HCT116 (cell line): ENCODE measurements at regions not wholly inside any gene's neighbourhood (a gene's known extent, or its start where the extent isn't known, plus 50 kb on each side); places are given as distances from the start of the nearest gene placed in this dataset.

Source experiments
- ATAC-seq: fragments of 200-7000 bp; cut with Tn5 transposase; 2 replicates; pipeline ENCODE4 v1.9.1; 2020; ENCODE audit warnings: mild to moderate bottlenecking, moderate library complexity
- BruUV-seq: library from RNA; stranded (reverse); fragments of 400-500 nt; replicated peaks from 2 replicates; lab custom pipeline; 2021; lab: Mats Ljungman, UMichigan
- CTCF ChIA-PET: fragments of 300-600 bp; sonication (Branson Sonifier 250); formaldehyde crosslinking; loops from one replicate; lab custom pipeline; 2021; ENCODE audit warnings: antibody characterized with exemption; lab: Charles Lee
- POLR2A ChIA-PET: fragments of 300-600, 350-600 bp; sonication (Branson Sonifier 250); formaldehyde crosslinking; loops from one replicate; lab custom pipeline; 2021; ENCODE audit warnings: antibody characterized with exemption; lab: Charles Lee
- RAD21 ChIA-PET, 2 experiments: fragments of 300-600 bp; sonication (Branson Sonifier 250); formaldehyde crosslinking; loops; one replicate each; lab custom pipeline; 2023; ENCODE audit warnings: low total read pairs in 2 of 2; ENCODE audit not compliant: uncharacterized antibody in 2 of 2, unreplicated experiment in 2 of 2, low non-redundant PET in 1 of 2; lab: Charles Lee
- DNase-seq: peaks from one replicate; pipeline ENCODE4 v3.0.0-alpha.2; 2010; ENCODE audit warnings: low read depth, low spot score
- H2AFZ ChIP-seq: fragments of 200-600 bp; shearing (Covaris generic), sonication (generic); 2 replicates; pipeline ENCODE4 v1.6.1; 2017; ENCODE audit warnings: low read depth, mixed run types, mixed read lengths, antibody characterized with exemption, low read length; ENCODE audit not compliant: poor library complexity, severe bottlenecking
- H3K27ac ChIP-seq: 2 replicates; pipeline ENCODE4 v1.5.1; 2012; ENCODE audit warnings: low read depth, low read length
- H3K27me3 ChIP-seq: fragments of 200-600 bp; sonication (generic); 2 replicates; pipeline ENCODE4 v1.6.1; 2016; ENCODE audit warnings: mixed run types, low read length, mixed read lengths; ENCODE audit not compliant: insufficient read depth
- H3K36me3 ChIP-seq, 2 experiments: fragments of 200-500 bp in 1 of 2; fragments of 200-600 bp in 1 of 2; sonication (Bioruptor generic) in 1 of 2; sonication (generic) in 1 of 2; 2 replicates each; pipeline versions ENCODE4 v1.5.1 to v1.6.1; 2014 to 2016; ENCODE audit warnings: low read length in 2 of 2, inconsistent platforms in 1 of 2, mixed read lengths in 1 of 2, mixed run types in 1 of 2; ENCODE audit not compliant: insufficient read depth in 2 of 2, control insufficient read depth in 1 of 2
- H3K4me1 ChIP-seq, 2 experiments: fragments of 200-600 bp in 1 of 2; sonication (generic) in 1 of 2; 2 replicates each; pipeline versions ENCODE4 v1.5.1 to v1.6.1; 2012 to 2017; ENCODE audit warnings: low read length in 2 of 2, inconsistent platforms in 1 of 2, mild to moderate bottlenecking in 1 of 2, mixed read lengths in 1 of 2, mixed run types in 1 of 2, moderate library complexity in 1 of 2; ENCODE audit not compliant: insufficient read depth in 2 of 2, control insufficient read depth in 1 of 2
- H3K4me2 ChIP-seq: fragments of 200-600 bp; sonication (generic); 2 replicates; pipeline ENCODE4 v1.6.1; 2017; ENCODE audit warnings: mixed run types, low read length, mixed read lengths
- H3K4me3 ChIP-seq, 2 experiments: fragments of 200-600 bp in 1 of 2; sonication (generic) in 1 of 2; replicated peaks in 1 of 2; 2 replicates each; pipeline ENCODE4 v1.5.1; 2011 to 2016; ENCODE audit warnings: low read length in 2 of 2, control low read depth in 1 of 2, low read depth in 1 of 2, mild to moderate bottlenecking in 1 of 2, mixed read lengths in 1 of 2, mixed run types in 1 of 2
- H3K79me2 ChIP-seq: fragments of 200-600 bp; sonication (generic); 2 replicates; pipeline ENCODE4 v1.6.1; 2017; ENCODE audit warnings: mild to moderate bottlenecking, mixed run types, low read length, moderate library complexity, mixed read lengths; ENCODE audit not compliant: insufficient read depth
- H3K9ac ChIP-seq: fragments of 200-600 bp; sonication (generic); 2 replicates; pipeline ENCODE4 v1.6.1; 2016; ENCODE audit warnings: low read length, mixed read lengths
- H3K9me2 ChIP-seq: fragments of 200-600 bp; sonication (generic), shearing (Covaris generic); 2 replicates; pipeline ENCODE4 v1.6.1; 2017; ENCODE audit warnings: mixed run types, mild to moderate bottlenecking, moderate library complexity; ENCODE audit not compliant: insufficient read depth
- H3K9me3 ChIP-seq, 2 experiments: fragments of 200-500 bp in 1 of 2; fragments of 200-600 bp in 1 of 2; sonication (Bioruptor generic) in 1 of 2; sonication (generic) in 1 of 2; 2 replicates each; pipeline ENCODE4 v1.6.1; 2014 to 2017; ENCODE audit warnings: low read length in 2 of 2, mixed read lengths in 2 of 2, inconsistent platforms in 1 of 2, low read depth in 1 of 2, mild to moderate bottlenecking in 1 of 2, mixed run types in 1 of 2, moderate library complexity in 1 of 2; ENCODE audit not compliant: control insufficient read depth in 1 of 2, insufficient read depth in 1 of 2
- H4K20me1 ChIP-seq: fragments of 200-600 bp; sonication (generic), shearing (Covaris generic); 2 replicates; pipeline ENCODE4 v1.6.1; 2017; ENCODE audit warnings: mixed run types, mild to moderate bottlenecking, moderate library complexity; ENCODE audit not compliant: insufficient read depth
- CBX3 ChIP-seq: IDR thresholded peaks from 2 replicates; pipeline ENCODE4 v1.6.1; 2012; ENCODE audit warnings: low read depth
- EGR1 ChIP-seq: IDR thresholded peaks from 2 replicates; pipeline ENCODE4 v1.6.1; 2012; ENCODE audit warnings: low read depth
- EZH2 ChIP-seq: fragments of 200-600 bp; sonication (generic); IDR thresholded peaks from 2 replicates; pipeline ENCODE4 v1.6.1; 2017; ENCODE audit warnings: antibody characterized with exemption, mixed run types
- EZH2phosphoT487 ChIP-seq: fragments of 200-600 bp; IDR thresholded peaks from 2 replicates; pipeline ENCODE4 v1.6.1; 2018; ENCODE audit warnings: antibody characterized with exemption, borderline replicate concordance
- FOSL1 ChIP-seq: IDR thresholded peaks from 2 replicates; pipeline ENCODE4 v1.6.1; 2012; ENCODE audit warnings: low read depth
- POLR2A ChIP-seq: IDR thresholded peaks from 2 replicates; pipeline ENCODE4 v1.7.0; 2011; ENCODE audit warnings: borderline replicate concordance; ENCODE audit not compliant: insufficient read depth, insufficient read length; ENCODE audit errors: extremely low read depth
- POLR2AphosphoS5 ChIP-seq: IDR thresholded peaks from 2 replicates; pipeline ENCODE4 v1.6.1; 2011; ENCODE audit warnings: mild to moderate bottlenecking, low read depth, low read length, moderate library complexity
- SP1 ChIP-seq: IDR thresholded peaks from 2 replicates; pipeline ENCODE4 v1.6.1; 2012; ENCODE audit warnings: low read depth
- SRF ChIP-seq: IDR thresholded peaks from 2 replicates; pipeline ENCODE4 v1.6.1; 2012; ENCODE audit warnings: low read depth
- ZFX ChIP-seq: fragments of 450-650 bp; IDR thresholded peaks from 2 replicates; pipeline ENCODE4 v1.6.1; 2017
- ZNF274 ChIP-seq: fragments of 200-500 bp; sonication (Bioruptor generic); IDR thresholded peaks from 2 replicates; pipeline ENCODE4 v1.6.1; 2014; ENCODE audit warnings: mild to moderate bottlenecking, low read depth, low read length, inconsistent platforms
- intact Hi-C: fragments of 100-400 bp; cut with micrococcal nuclease; formaldehyde crosslinking; loops from 2 replicates; pipeline ENCODE4 v1.10.0; 2022
- TF ChIP-seq, protein P1 (sequence below): IDR thresholded peaks from 2 replicates; pipeline ENCODE4 v1.6.1; 2012; ENCODE audit warnings: low read depth
- TF ChIP-seq, protein P2 (sequence below): IDR thresholded peaks from 2 replicates; pipeline ENCODE4 v1.6.1; 2012
- TF ChIP-seq, protein P3 (sequence below): IDR thresholded peaks from 2 replicates; pipeline ENCODE4 v1.6.1; 2011; ENCODE audit warnings: mild to moderate bottlenecking, low read length, moderate library complexity; ENCODE audit not compliant: insufficient replicate concordance; ENCODE audit errors: extremely low read depth

DNA sequence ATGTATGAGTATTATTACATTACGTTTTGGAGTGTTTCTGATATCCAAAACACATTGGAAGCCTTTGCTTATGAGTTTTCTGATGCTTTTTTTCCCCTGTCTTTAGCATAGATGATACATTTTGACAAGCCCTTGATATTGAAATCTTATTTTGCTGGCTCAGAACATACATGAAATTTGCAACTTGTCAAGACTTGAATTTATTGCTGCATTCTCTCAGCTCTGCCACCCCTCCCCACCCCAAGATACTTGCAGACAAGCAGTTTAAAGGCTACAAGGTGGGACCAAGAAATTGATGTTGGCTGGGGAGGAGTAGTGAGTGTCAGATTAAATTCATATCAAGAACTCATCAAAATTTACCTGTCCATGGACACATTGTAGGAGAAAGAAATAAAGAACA is 160.2 kb downstream of the GJA1 start:
- no peak for DNase-seq

DNA sequence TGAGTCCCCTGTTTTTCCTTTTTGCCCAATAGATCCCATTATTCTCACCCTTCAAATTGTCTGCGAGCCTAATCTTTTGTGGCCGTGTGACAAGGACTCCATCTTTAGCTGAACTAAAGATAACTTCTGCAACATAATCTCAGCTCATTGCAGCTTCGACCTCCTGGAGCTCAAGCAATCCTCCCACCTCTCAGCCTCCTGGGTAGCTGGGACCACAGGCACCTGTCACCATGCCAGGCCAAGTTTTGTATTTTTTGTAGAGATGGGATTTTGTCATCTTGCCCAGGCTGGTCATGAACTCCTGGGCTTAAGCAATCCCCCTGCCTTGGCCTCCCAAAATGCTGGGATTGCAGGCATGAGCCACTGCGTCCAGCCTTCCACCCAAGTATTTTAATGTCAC is 161.0 kb downstream of the GJA1 start:
- POLR2A ChIA-PET, result no interaction called here
- Histone ChIP-seq H3K9ac (no peak overlapping the region), H3K36me3 (no peaks in the 10 kb centered on the region), H3K4me2 (no peak overlapping the region), H3K9me2 (no peaks in the 10 kb centered on the region), H3K27ac (no peak overlapping the region), H3K4me1 (no peaks in the 10 kb centered on the region), H2AFZ (no peak overlapping the region), H4K20me1 (no peaks in the 10 kb centered on the region), H3K9me3 (no peaks in the 10 kb centered on the region), H3K27me3 (no peaks in the 10 kb centered on the region)
- no peak for ATAC-seq
- CTCF ChIA-PET, result no interaction called here
- DNase-seq, result no peak
- RAD21 ChIA-PET, result no interaction called here
- BruUV-seq, result no TSS peak
- TF ChIP-seq EZH2, result no peak
- TF ChIP-seq EZH2phosphoT487, result no peak
- TF ChIP-seq POLR2A, result no peak
- TF ChIP-seq POLR2AphosphoS5, result no peak
- no peak for TF ChIP-seq CBX3
- TF ChIP-seq ZFX, result no peak
- TF ChIP-seq, protein P1, sequence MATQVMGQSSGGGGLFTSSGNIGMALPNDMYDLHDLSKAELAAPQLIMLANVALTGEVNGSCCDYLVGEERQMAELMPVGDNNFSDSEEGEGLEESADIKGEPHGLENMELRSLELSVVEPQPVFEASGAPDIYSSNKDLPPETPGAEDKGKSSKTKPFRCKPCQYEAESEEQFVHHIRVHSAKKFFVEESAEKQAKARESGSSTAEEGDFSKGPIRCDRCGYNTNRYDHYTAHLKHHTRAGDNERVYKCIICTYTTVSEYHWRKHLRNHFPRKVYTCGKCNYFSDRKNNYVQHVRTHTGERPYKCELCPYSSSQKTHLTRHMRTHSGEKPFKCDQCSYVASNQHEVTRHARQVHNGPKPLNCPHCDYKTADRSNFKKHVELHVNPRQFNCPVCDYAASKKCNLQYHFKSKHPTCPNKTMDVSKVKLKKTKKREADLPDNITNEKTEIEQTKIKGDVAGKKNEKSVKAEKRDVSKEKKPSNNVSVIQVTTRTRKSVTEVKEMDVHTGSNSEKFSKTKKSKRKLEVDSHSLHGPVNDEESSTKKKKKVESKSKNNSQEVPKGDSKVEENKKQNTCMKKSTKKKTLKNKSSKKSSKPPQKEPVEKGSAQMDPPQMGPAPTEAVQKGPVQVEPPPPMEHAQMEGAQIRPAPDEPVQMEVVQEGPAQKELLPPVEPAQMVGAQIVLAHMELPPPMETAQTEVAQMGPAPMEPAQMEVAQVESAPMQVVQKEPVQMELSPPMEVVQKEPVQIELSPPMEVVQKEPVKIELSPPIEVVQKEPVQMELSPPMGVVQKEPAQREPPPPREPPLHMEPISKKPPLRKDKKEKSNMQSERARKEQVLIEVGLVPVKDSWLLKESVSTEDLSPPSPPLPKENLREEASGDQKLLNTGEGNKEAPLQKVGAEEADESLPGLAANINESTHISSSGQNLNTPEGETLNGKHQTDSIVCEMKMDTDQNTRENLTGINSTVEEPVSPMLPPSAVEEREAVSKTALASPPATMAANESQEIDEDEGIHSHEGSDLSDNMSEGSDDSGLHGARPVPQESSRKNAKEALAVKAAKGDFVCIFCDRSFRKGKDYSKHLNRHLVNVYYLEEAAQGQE, result no peak
- no peak for TF ChIP-seq ZNF274
- TF ChIP-seq SRF, result no peak
- no peak for TF ChIP-seq FOSL1
- TF ChIP-seq, all 23 proteins: peak for 0
- Histone ChIP-seq H3K4me3 (no peak overlapping the region), H3K79me2 (no peaks in the 10 kb centered on the region)
- intact Hi-C loops, result no loop called here

More for the DNA sequence above, 160.2 kb downstream of the GJA1 start:
- Histone ChIP-seq H3K4me1 (no peaks in the 10 kb centered on the region), H3K27me3 (no peaks in the 10 kb centered on the region), H3K79me2 (no peaks in the 10 kb centered on the region), H3K4me2 (no peak overlapping the region), H3K9ac (no peak overlapping the region), H3K4me3 (no peak overlapping the region), H3K9me2 (no peaks in the 10 kb centered on the region), H3K27ac (no peak overlapping the region), H2AFZ (no peak overlapping the region), H4K20me1 (no peaks in the 10 kb centered on the region), H3K36me3 (no peaks in the 10 kb centered on the region), H3K9me3 (no peaks in the 10 kb centered on the region)
- intact Hi-C loops, result no loop called here
- BruUV-seq, result no TSS peak
- CTCF ChIA-PET, result no interaction called here
- POLR2A ChIA-PET, result no interaction called here
- ATAC-seq, result no peak
- RAD21 ChIA-PET, result no interaction called here
- TF ChIP-seq POLR2AphosphoS5 (no peak), ZNF274 (no peak), SRF (no peak), EZH2phosphoT487 (no peak), CBX3 (no peak), FOSL1 (no peak), ZFX (no peak), SP1 (no peak), EGR1 (no peak)
- TF ChIP-seq, protein P2, sequence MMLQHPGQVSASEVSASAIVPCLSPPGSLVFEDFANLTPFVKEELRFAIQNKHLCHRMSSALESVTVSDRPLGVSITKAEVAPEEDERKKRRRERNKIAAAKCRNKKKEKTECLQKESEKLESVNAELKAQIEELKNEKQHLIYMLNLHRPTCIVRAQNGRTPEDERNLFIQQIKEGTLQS, result no peak
- TF ChIP-seq, protein P3, sequence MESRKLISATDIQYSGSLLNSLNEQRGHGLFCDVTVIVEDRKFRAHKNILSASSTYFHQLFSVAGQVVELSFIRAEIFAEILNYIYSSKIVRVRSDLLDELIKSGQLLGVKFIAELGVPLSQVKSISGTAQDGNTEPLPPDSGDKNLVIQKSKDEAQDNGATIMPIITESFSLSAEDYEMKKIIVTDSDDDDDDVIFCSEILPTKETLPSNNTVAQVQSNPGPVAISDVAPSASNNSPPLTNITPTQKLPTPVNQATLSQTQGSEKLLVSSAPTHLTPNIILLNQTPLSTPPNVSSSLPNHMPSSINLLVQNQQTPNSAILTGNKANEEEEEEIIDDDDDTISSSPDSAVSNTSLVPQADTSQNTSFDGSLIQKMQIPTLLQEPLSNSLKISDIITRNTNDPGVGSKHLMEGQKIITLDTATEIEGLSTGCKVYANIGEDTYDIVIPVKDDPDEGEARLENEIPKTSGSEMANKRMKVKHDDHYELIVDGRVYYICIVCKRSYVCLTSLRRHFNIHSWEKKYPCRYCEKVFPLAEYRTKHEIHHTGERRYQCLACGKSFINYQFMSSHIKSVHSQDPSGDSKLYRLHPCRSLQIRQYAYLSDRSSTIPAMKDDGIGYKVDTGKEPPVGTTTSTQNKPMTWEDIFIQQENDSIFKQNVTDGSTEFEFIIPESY, result no peak
